GM18508 (cell line): ENCODE measurements at regions not wholly inside any gene's neighbourhood (a gene's known extent, or its start where the extent isn't known, plus 50 kb on each side); places are given as distances from the start of the nearest gene placed in this dataset.
"Not testable (repeated sequence)": the region's sequence is repeated elsewhere in the genome, so short reads cannot be mapped to it uniquely, and the experiment has no call there.

Source experiments
- ATAC-seq: cut with Tn5 transposase; IDR thresholded peaks from one replicate; pipeline ENCODE4 v1.9.1; 2021; ENCODE audit warnings: moderate number of reproducible peaks; ENCODE audit not compliant: insufficient read depth, unreplicated experiment

DNA sequence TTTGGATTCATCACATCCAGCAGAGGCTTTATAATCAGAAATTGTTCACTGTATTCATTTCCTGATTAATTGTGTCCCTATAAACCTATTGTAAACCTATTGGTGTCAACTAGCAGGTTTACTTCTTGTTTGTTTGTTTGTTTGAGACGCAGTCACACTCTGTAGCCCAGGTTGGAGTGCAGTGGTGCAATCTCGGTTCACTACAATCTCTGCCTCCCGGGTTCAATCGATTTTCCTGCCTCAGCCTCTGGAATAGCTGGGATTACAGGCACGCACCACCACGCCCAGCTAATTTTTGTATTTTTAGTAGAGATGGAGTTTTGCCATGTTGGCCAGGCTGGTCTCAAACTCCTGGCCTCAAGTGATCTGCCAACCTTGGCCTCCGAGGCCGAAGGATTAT, 215.4 kb upstream of the ZNF385D start:
- not testable (repeated sequence) for ATAC-seq

DNA sequence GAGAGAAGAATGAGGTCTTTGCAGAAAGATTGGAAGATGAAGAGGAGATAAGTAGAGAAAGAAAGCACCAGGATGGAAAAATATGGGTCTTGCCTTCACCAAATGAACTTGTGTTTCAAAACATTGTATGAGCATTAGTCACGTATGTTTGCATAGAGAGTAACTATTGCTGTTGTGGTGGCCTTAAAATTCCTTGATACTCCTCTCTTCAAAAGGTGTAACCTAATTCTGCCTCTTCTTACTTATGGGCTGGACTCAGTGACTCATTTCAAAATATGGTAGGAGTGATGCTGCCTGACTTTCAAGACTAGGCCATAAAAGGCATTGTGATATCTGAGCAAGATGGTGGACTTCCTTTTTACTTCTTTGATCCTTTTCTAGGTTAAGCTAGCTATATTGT, 228.7 kb upstream of the ZNF385D start:
- no peak for ATAC-seq

DNA sequence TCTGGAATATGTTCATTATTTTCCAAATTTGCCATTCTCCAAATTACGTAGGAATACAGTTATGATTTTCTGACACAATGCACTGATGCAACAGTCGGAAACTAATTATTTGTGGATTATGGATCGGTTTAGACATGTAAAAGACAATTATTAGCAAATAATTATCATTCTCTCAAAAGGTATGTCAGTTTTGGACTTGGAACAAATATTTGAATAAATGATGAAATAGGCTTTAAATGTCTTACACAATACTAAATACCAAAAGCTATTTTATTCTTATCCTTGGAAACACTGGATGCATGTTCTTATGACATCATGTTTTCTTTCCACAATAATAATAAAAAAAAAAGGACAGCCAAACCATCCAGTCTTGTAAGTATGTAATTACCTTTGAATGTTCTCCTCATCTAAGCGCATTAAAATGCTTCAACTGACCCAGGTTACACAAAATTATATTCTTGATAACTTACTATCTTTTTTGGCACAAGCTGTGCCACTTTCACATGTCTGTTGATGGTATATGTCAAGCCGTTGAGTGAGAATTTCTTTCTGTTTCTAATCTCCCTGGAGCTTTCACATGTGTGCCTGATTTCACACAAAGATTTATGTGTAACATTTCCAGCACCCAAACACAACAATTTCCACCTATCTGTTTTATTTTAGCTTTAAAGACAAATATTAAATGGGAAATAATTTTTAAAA, 238.5 kb upstream of the ZNF385D start:
- no peak for ATAC-seq

DNA sequence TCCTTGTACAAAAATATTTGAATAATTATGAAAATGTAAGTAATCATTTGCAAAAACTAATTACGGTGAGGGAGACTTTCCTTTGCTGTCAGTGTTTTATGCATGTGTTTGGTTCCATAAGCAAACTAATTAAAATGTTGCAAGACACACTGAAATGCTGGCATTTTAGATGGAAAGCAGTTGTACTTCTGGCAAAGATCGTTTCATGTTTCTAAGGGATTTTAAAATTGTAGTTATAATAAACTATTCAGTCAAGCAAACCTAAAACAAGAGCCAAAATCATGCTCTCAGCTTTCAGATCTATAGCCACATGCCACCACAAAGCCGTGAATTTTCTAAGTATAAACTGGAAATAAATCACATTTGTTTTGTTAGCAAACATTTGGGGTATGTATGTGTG, 240.1 kb upstream of the ZNF385D start:
- no peak for ATAC-seq

DNA sequence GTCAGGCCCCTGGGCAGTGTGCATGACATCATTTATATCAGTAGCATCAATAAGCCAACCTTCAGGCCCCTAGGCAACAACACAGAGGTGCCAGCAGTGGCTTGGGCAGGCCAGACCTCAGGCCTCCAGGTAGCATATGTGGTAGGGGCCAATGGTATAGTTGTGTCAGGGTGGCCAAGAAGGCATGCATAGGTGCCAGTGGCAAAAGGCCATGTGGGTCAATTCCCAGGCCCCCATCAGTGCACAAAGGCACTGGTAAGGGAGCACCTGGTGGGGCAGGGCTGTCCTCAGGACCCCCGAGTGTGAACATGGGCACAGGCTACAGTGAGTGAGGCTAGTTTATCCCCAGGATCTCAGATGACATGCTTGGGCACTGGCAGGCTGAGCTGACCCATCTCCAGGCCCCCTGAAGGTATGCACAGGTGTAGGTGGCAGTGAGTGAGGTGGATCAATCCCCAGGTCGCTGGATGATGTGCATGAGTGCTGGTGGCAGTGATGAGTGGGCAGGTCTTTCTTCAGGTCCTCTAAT, 244.1 kb upstream of the ZNF385D start:
- no peak for ATAC-seq

DNA sequence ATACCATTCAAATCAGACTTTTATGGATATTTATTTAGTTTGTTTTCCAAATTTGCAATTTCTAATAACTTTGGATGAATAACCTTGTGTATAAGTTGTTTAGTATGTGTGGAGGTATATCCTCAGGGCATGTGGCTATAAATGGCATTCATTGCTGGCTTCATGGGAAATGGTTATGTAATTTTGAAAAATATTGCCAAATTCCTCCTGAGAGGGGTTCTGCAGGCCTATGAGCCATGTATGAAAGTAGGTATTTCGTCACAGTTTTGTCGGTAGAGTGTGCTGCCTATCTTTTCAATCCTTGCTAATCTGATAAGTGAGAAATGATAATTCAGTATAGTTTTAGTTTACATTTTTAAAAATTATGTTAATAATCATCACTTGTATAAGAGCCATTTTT, 256.4 kb upstream of the ZNF385D start:
- no peak for ATAC-seq

DNA sequence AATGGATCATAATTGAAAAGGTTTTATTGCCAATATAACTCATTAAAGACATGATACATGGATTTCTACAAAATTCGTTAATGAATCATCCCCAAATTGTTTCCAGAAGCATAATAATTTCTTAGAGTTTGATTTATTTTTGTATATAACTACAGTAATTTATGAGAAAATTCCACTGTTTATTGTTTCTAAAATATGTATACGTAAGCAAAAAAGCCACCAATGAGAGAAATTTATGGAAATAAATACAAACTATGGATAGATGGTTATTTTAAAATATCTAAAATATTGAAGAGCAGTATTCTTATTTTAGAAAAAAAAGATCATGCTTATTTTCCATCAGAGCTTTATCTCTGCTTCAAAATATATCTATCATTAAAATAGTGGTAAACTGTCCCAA, 260.0 kb upstream of the ZNF385D start:
- ATAC-seq, result no peak

DNA sequence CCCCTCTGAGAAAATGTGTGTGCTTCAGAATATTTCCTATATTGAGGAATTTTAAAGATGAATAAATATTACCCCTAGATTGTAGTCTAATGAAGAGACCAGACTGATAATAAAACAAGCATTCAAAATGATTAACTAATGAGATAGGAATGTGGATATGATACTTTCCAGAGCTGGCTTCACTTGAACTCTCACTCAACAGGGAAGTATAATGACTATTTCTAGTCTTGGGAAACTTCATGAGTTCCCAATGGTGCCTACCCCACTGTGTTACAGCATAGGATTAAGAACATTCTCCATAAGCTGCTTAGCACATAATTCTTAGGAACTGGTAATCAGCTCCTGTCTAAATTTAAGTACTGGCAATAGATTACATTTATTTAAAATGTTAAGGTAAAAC, 261.5 kb upstream of the ZNF385D start:
- no peak for ATAC-seq

DNA sequence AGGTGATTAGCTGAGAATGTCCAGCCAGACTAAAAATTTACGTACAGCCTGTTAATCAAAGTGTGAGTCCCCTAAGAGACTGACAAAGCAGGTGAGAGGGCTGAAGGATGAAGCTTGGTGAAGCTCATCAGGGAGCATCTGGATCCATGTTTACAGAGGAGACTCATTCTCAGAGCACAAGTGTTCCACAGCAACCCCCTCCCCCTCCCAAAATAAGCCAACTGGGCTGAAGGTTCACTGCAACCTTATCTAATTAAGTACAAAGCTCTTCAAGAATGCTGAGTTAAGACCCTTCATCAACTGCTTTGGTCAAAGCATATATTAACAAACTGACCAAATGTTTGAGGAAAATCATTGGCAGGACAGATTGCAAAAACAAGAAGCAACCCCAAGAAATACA, 262.6 kb upstream of the ZNF385D start:
- no peak for ATAC-seq

DNA sequence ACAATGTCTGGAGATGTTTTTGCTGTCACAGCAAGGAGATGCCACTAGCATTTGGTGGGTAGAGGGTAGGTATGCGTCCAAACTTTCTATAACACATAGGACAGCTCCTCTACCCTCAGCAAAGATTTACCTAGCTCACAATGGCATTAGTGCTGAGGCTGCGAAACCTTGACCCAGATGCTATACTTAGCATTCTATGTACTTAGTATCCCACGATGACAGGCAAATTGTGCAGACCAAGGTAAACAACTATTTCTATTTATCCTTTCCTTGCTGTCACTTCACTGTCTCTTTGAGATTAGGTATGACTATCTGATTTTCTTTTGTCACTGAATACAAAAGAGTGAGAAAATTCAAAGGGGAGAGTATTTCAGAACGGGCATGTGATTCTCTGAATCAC, 265.2 kb upstream of the ZNF385D start:
- ATAC-seq, result no peak

DNA sequence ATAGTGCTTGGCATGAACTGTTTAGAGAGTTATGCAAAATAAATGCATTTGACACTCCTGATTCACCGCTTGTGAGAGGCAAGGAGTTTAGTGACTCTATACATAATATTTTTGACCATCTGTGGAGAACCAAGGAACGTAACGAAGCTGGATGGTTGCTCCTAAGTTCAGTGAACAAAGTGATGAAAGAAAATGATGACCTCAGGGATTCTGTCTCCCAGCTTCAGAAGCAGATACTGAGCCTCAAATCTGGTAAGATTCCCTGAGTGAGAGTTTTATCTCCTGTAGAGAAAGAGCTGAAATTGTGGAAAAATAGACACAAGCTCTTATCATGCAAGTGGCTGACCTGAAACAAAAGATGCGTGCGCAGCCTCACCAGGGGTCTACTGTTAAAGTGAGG, 273.6 kb upstream of the ZNF385D start:
- not testable (repeated sequence) for ATAC-seq

DNA sequence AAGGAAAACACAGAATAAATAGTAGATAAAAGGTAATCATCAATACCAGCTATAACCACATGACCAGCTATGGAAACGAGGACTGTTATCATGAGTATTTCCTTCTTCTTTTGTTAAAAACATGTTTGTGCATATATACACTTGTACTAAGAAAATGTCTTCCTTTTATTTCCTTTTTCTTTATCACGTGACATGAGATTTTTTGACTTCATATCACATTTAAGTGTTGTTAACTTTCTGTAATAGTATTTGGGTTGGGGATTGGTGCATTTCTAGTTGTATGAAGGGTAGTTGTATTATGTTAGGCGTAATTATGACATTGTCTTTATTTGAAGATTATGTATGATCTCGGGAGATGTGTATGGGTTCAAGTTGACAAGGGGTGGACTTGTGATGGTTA, 278.5 kb upstream of the ZNF385D start:
- no peak for ATAC-seq

DNA sequence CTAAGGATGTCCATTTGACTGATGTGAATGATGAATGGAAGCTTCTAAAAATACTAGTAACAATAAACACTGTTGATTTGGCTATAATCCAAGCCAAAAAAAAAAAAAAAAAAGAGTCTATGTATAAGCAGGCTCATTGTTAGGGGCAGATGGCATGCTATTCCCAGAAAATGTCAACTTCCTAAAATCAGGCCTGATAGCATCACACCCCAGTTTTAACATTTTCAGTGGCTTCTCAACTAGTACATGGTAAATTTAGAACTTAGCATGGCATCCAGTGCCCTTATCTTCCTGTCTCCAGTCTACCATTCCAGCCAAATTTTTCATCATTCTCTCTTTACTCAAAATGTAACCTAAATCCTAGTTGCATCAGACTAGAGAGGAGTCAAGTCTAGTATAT, 288.2 kb upstream of the ZNF385D start:
- ATAC-seq, result no peak

DNA sequence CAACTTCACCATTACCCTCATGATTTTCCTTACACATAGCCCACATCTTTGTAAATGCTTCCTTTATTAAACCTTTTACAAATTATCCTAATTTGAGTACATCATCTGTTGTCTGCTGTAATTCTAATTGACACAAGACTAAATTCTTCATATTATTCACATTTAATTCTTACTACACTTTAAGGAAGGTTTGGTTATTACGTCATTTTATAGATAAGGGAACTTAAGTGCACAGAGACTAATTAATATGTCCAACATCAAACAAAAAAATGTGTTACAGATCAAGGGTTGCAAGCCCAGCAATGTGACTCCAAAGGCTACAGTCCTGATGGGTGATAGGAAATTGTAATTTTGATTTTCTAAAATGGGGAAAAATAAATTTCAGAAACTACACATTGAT, 289.1 kb upstream of the ZNF385D start:
- ATAC-seq, result no peak

DNA sequence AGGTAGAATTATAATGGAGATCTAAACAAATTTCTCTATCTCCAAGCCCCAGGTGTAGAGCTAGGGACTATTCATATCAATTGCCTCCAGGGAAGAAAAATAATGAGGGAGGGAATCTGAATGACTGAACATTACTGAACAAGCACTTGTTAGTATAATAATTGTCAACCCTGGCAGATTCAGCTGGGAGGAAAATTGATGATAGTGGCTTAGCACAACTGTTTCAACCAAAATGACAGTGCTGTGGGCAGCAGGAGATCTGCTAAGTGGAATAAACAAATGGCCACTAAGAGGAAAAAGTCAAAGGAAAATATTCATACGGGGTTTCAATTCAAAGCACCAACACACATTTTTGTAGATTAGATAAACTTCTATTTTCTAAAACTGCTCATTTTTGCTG, 294.9 kb upstream of the ZNF385D start:
- ATAC-seq, result no peak

DNA sequence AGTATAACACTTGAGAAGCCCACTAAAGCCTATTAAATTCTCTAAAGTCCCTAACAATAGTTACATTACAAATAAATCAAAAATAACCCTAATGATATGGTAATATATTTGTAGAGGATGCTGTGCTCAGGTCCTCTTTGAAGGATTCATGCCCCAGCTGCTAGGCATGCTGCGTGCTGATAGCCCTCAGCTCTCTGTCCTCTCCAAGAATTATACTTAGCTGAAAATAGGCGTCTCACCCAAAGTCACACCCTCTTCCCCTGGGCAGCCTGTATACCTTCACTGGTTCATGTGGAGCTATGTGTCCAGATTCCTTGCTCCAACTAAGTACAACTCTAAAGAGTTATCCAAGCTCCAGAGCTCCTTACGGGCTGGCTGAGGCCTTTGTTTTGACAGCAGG, 312.5 kb upstream of the ZNF385D start:
- ATAC-seq, result no peak

DNA sequence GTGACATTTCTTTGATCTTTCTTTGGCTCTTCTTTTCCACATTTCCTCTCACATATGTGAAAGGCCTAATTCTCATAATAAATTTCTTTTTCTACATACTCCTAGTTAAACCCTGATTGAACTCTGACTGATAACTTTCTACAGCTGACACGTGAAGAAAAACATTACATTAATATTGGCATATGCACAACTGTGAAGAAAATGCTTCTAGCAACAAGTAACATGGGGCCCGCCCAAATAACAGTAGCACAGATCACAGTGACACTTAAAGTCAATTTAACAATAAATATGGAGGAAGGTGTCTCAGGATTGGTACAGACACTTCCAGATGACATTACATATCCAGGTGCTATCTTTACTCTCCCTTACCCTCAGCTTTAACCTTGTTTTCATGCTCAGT, 317.6 kb upstream of the ZNF385D start:
- ATAC-seq, result no peak

DNA sequence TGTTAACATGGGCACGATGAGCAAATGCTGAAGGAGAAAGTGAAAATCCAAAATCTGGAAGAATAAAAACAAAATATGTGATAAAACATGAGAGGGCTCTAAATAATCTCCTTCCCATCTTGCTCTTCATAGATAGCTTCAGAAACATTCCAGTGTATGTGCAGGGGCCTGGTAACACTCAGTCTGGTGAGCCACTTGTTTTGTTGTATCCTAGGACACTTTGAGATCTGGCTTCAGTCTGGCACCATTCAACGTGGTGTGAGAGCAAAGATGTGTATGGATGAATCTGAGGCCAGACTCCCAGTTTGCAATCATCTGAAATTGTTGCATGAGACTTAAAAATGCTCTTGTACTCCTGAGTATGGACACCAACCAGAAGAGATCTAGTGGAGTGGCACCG, 337.2 kb upstream of the ZNF385D start:
- ATAC-seq, result no peak

DNA sequence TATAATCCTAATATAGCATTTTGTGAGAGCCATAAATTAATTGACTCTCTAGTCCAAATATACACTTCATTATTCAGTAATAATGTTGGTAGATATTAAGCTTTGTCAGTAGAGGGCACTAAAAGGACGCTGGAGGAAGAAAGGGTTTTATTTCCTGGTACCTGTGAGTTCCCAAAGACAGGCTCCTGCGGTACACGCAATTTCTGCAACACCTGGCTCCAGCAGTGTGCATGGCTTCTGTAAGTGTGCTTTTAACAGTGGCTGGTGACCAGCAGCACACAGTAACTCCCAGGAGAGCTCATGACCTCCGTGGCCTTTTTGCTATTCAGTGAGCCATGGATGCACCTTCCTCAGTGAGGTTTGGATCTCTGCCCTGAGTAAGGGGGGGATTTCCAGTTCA, 338.3 kb upstream of the ZNF385D start:
- ATAC-seq, result peak; percentile 82

DNA sequence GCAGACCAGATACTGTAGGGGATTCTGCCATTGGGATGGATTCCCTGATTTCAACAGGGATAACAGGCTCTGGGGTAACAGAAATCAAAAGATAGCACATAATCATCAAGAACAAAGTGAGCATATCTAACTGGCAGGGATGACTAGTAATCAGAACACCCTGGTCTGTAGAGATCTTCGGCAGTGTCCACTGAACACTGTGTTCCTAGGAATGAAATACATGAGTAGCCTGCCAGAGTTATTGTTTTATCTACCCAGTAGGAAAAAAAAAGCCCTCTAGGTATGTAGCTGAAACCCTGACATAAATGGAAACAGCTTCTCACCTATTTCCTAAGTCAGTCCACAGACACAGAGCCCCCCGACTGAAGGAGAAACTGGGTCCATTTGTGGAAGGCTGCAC, 340.3 kb upstream of the ZNF385D start:
- no peak for ATAC-seq

DNA sequence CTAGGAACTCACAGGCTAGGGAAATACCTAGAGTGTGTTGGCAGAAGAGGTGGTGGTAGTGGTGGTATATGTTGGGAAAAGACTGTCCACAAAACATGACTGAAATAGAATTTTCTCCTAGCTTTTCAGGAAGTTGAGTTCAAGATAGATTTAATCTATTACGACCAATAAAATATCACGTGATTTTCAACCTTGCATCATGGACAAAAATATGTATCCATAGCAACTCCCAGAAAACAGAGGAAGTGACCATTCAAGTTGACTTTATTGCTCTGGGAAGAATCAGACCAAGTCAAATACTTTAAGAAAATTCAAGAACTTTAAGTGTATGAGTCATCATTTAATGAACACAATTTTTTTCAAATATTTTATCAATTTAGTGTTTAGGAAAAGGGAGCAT, 347.0 kb upstream of the ZNF385D start:
- ATAC-seq, result no peak

DNA sequence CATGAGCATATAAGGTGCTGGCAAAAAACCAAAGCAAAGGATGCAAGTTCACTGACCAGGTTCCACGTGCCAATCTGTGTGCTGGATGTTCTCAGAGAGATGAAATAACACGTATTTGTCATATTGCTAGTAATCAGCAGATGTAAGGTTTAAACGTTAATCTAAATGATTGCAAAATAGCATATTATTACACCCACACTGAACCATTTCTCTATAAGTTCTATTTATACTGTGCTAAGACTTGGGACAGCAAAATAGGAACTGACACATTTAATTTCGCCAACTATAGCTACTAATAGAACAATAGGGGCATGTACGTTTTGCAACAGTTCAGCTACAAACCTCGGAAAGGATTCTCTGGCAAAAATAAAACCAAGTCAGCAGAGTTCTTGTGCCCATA, 350.3 kb upstream of the ZNF385D start:
- ATAC-seq, result no peak

DNA sequence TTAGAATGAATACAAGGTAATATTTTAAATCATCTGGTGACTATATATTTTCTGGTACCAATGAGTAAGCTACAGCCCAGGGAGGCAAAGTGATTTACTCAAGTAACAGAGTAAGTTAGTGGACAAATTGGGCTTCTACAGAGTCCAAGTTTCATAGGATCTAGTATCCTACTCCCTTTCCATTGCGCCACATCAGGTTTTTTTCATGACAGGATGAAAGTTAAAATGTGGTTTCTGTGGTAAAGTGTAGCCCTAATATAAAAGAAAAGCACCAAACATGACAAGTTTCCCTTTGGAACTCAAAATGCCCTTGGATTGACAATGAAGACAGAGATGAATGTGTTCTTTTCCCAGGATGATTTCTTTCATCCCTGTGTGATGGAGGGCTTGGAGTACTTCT, 350.8 kb upstream of the ZNF385D start:
- ATAC-seq, result no peak
